Islet precursor cell (in vitro differentiated cells): ENCODE measurements at regions not wholly inside any gene's neighbourhood (a gene's known extent, or its start where the extent isn't known, plus 50 kb on each side); places are given as distances from the start of the nearest gene placed in this dataset.

Experiments used
- DNase-seq: peaks from one replicate; pipeline ENCODE4 v3.0.0-alpha.2; 2018

DNA sequence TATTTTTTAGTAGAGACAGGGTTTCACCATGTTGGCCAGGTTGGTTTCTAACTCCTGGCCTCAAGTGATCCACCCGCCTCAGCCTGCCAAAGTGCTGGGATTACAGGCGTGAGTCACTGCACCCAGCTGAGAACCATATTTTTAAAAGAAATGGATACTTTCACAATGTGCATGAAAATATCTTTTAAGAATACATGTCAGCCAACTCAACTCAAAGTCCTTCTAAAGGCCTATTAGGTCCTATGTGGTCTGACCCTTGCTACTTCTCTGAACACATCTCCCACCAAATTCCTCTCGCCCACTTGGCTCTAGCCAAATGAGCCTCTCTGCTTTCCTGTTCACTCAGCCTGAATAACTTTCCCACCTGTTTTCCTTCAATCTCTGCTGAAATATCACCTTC lies 119.6 kb downstream of the MTX2 start:
- DNase-seq, result no peak

DNA sequence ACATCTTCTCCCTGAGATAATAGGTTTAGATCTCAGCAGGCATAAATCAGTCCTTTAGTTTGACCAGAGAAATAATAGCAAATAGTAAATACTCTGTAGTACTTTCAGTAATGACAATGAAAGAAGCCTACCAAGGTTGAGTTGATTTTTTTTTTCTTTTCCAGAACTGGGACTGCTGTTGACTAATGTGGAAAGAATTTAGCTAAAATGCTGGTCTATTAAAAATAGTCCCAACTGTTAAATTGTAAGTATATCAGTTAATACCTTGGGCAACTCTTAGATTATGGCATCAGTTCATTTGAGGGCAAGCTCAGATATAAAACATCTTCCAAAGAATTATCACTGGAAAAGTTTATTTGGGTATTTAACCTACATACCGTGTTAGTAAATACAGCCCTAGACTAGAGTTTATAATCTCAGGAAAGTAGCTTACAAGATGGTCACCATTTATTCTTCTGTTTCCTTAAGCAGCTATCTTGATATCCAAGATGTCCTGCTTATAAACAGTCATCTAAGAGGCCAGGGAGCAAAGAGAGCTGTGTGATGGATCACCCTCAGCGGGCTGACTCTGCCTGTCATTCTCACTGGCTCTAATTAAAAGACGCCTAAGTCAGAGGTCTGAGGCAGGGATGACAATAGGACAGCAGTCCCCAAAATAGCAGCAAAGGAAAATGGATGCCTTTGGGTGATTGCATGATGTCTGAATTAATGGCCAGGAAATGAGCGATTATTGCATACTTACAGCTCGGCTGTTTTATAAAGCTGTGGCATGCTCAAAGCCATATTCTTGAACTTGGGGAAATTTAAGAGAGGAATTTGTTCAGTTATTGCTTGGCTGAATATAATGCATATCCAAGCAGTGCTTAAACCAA lies 121.3 kb downstream of the MTX2 start:
- DNase-seq, result no peak

DNA sequence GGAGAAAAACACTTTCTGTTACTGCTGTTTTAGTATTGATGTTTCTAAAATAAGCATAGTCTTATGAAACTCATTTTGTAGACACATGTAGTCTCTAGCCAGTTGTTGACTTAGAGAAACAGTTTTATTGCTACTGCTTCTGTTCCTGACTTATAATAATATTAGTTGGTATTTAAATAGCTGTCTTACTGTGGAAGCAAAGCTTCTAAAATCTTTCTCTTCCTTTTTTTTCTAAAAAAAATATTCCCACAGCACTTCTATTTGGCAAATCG lies 121.8 kb downstream of the MTX2 start:
- no peak for DNase-seq

DNA sequence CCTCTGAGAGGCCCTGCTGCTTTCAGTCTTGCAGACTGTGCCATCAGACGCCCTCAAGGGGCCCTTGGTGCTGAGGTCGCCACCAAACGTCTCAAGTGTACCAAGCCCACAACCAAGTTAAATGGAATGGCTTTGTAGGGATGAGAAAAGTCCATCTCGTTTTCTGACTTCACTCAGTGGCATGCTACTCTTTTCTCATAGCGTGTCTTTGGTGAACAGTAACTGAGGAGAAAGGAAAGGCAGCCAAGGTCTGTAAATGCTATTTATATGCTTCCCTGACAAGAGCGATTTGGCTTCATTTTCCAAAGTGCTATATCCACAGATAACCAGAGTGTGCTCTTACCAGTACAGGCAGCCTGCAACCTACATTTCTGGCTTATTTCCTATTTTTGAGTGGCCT lies 123.0 kb downstream of the MTX2 start:
- DNase-seq, result no peak

DNA sequence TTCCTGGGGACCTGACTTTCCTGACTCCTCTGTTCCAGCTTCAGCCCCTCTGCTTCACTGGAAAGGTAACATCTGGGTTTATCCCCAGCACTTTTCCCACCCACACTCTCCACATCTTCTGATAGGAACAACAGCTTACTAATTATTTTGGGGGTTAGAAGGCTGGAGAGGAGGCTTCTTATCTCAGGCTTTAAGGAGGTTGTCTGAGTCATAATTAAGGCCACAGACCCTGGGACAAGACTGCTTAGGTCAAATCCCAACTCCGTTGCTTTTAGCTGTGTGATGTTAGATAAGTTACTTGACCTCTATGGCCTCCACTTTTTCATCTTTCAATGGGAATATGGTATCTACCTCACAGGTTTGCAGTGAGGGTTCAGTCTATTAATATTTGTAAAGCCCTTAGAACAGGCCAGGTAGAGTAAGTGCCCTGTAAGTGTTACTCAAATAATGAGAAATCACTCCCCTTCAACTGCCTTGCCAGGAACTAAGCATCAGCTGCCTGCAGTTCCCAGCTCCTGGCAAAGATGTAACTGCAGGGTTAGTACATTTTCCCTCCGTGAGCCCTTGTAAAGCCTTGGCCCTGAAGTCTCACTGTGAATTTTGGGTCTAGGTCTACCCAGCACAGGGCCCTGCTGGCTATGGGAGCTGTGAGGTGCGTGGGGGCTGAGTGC lies 123.6 kb downstream of the MTX2 start:
- DNase-seq, result no peak

DNA sequence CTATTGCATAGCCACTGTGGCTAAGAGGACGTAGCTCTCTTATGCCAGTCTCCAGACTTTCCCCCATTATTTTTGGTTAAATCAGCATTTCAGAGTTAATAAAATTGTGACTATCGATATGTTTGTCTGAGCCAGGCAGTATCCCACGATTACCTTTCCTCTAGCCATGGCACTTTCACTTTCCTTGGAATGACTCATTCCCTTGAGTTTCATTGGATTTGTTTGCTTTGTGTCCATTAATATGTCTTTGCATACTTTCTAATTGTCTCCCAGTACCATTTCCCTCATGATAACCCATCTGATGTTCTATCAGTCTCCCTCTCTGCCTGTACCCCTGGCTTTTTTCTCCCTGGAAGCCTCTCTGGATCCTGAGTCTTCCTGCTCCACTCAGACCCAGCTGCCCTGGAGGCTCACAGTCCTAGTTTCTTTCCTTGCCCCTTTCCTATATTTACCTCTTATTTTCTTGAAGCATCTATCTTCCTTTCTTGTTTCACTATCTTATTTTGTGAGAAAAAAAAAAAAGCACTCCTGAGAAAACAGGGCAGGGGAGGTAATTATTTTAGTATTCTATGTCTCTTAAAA lies 126.1 kb downstream of the MTX2 start:
- DNase-seq, result no peak

DNA sequence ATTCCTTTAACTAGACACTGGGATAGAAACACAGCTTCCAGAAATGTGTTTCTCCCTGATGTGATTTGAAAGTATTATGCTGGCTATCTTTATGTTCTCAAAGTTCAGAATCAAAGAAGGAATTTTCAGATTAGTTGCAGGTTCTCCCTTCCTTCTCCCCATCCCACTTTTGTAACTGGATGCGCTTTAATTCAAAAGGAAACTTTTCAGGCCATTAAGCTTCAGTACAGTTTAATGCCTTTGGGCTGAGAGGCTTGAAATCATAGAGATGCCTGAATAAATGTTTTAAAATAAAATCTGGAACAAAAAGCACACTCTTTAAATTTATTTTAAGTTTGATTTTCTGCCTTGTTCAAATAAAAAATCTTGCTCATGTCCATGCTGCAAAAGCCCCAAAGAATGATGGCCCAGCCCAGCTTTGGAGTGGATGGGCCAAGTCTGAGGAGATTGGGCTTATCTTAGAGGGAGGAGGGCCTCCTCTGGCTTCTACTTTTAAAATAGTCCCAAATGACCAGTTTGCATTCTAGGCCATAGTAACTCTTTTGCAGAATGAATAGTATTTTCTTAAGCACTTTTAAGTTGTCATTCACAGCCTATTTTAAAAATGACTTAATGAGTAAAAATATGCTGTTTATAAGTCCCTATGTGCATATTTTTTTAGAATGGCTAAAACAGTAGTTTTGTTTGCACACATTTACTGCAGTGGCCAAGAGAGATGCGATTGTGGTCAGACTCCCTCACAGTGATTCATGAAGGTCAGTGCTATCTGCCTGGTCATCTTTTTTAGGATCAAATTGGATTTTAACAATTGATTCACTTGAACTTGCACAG lies 129.2 kb downstream of the MTX2 start:
- DNase-seq, result no peak

DNA sequence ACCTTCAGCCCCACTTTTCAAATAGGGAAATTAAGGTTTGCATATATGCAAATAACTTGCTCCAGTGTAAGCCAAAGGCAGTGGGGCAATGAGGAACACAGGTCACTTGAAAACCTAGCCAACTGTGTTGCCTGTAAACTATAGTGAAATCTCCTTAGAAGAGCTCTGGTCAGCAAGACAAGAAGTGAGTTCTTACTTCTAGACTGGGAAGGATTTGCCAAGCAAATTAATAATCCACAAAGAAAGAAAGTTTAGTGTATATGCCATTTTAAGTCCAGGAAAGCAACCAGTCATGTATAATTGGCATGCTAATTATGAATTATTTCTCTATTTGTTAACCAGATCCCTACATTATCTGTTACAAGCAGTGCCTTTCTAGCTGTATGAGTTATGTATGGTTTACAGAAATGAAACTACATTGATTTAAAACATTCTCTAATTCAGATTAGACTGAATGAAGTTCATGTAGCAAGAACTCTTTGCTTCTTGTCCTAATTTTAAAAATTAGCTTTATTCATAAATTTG lies 129.9 kb downstream of the MTX2 start:
- DNase-seq, result no peak

DNA sequence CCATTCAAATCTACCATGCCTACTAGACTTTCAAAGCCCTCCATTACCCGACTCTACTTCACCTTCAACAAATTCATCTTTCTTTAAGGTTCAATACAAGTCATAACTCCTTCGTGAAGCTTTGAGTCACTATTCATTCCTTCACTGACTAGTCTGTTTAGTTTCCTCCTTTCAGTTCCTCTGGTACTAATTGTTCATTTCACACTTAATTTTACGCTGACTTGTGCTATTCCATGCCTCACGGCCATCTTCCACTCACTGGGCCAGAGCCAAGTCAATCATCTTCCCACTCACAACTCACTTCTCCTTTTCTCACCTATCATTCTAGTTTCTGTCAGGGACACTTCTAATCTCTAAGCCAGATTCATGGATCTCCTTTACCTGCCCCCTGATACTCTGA lies 136.2 kb downstream of the MTX2 start:
- no peak for DNase-seq

DNA sequence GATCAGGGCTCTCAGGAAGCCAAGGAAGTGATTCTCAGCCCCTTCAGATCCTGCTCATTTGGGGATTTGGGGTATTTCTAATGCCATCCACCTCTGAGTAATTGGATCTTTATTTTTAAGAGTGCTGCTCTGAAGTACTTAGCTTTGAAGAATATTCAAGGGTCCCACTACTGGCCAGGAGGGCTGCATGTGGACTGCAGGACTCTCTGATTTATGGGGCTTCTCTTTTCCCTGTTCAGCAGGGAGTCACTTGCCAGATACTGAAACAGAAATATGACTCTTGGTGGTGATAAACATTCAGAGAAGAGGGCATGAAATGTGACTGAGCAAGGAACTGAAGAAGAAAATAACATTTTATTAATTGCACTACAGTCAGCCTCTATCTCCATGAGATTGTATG lies 138.5 kb downstream of the MTX2 start:
- DNase-seq, result no peak

DNA sequence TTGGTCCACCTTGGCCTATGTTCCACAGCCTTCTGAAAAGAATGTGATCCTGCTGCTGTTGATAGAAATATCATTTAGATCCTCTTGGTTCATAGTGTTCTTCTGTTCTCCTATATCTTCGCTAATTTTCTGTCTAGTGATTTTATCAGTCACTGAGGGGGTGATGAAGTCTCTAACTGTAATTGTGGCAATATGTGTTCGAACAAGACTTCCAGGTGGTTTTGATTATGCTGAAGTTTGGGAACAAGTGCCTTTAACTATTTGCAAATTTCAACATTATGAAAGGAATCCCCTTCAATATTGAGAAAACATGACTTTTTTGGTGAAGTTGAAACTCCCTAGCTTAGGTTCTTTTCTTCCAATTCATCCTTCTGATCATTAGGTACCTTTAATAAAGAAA lies 140.4 kb downstream of the MTX2 start:
- DNase-seq, result no peak

DNA sequence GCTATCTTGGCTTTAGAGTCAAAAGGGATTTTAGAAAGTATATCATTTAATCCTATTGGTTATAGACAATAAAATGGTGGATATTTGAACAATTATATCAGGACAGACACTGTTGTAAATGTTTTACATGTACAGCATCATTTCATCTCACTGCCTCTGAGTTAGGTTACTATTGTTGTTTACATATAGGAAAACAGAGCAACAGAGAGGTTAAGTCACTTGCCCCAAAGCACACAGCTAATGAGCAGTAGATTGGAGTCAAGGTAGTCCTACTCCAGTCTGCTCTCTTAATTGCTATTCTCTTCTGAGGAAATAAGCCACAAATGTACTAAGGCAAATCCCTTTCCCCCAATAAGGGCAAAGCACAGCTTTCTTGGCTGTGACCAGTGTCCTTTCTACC lies 142.9 kb downstream of the MTX2 start:
- no peak for DNase-seq

DNA sequence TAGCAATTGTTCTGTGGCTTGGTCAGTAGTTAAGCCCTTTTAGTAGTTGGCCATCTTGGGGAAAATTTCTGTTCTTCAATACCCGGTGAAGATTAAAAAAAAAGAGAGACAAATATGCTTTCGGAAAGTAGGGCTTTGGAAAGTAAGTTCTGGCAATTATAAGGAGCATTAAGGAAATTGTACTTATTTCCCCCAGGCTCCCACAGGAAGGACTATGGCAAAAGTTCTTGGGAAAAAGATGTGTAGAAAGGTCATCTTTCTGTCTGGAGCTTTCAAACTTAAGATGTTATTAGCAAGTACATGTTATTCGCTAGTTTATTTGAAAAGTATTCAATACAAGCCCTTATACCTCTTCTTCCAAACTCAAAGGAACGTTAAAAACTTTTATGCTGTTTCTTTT lies 144.5 kb downstream of the MTX2 start:
- DNase-seq, result no peak

DNA sequence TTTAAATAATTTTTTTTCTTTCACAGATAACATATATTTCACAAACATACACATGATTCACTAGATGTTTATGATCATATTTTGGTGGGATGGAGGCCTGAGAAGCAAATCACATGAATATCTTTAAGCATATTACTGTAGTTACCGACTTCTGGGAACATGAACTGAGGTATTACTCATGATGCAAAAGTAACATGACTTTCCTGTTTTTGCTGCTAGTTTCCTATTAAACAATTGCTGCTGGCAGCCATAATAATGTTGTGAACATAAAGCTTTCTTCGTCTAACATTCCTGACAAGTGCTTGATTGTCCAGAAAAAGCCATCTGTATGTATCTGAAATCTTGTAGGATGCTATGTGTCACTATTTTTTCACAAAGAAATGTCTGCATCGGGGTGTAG lies 145.4 kb downstream of the MTX2 start:
- no peak for DNase-seq

DNA sequence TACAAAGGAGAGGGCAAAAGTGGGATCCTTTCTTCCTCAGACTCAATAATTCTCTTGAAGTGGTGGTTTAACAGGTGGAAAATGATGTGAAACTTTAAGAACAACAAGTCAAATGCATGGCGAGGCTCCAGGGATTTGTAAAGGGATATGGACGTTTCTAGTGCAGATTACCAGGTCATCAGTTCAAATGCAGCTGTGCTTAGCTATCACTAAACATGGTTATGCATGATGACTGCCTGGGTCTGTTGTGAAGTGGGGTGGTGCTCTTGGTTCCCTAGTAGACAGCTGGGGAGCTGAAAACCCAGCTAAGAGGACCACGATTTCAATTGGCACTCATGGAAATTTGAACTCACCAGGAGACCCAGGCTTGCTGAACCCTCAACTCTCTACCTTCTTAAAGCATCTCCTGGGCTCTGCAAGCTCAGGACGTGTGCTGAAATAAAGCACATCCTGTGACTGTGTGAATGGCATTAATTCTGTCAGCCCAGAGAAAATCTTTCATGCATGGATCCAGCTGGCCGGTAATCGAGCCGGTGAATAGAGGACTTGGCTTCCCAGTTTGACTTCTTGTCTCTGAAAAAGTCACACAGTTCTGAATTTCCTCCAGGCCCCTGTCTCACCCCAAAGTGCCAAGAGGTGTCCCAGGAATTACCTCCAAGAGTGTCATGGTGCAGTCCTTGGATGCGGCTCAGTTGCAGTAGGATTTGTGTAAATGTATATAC lies 146.1 kb downstream of the MTX2 start:
- DNase-seq, result no peak

DNA sequence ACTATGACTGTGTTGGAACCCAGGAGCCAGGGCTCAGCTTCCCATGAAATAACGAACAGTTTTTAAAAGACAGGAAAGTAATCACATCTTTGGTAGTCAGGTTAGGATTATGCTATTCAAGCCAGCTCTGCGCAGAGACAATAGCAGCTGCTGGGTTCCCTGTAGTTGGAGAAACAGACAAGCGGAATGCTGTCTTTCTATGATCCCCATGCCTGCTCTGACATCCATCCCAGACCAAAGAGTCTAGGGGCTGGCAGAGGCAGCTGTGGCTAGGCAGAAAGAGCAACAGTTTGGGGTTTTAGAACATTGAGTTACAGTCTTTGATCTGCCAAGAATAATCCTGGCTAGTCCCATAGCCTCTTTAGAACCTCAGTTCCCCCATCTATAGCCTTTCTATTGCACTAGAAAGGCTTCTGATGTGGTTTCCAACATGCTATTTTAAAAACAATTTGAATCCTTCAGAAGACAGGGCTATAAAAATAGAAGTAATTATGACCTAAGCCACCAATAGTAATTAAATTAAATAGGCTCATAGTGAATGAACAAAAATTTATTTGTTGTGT lies 146.8 kb downstream of the MTX2 start:
- no peak for DNase-seq

DNA sequence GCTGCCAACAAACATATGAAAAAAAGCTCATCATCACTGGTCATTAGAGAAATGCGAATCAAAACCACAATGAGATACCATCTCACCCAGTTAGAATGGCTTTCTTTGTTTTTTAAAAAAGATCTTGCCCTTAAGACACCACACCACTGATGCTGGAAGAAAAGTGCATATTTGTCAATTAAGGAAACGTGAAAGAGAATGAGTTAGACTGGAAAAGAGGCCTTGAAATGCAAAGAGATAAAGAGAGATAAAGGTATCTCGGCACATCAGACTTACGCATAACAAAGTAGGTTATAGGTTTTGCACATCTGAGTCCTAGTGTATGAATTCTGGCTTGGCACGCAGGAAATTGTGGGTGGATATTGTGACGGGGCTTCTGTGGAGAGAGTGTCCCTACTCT lies 149.5 kb downstream of the MTX2 start:
- DNase-seq, result no peak

DNA sequence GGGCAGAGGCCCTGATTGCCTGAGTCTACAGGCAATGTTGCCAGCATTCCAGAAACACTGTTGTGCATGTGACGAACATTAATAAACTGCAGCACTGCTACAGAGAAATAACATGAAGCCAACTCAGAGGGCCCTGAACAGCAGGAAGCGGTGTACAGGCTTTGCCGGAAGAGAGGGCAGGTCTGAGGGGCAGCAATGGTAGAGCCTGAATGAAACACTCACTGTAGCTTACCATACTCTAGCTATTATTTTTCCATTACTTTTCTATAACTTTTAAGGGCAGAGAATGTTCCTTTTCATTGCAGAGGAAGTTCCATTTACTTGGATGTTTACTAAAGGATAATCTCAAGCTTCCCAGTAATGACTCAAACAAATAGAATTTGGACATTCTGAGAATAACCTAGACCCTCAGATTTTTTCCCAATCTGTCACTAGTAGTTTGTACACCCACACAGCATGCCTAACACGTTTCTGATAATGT lies 150.4 kb downstream of the MTX2 start:
- DNase-seq, result no peak

DNA sequence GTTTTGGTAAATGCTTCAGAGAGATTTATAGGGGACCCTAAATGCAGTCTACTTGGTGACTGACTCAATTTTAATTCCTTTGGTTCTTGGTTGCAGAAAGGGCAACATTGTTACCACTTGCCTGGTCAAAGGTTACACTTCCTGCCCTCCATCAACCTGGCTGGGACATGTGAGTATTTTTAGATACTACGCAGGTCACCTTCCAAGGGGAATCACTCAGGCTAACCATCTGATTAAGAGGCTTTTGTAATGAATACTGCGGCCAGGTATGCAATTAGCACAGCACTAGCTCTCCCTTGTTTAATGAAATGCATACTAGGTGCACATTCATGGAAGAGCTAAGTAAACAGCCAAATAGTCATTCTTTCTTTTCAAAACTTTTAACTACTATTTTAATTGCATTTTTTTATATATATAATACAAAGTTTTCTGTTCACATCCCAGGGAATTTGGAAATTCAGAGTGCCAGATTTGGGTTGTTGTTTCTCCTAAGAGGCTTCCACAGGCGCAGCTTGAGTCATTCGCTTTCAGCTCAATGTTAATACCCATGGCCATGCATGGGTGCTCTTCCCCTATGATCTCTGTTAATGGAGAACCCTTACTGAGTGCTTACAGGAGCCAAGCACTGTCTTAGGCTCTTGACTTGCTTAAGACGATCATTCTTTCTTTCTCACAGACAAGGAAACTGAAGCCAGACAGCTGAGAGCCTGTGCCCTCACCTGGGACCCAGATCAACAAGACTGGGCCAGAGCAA lies 152.2 kb downstream of the MTX2 start:
- DNase-seq, result no peak

DNA sequence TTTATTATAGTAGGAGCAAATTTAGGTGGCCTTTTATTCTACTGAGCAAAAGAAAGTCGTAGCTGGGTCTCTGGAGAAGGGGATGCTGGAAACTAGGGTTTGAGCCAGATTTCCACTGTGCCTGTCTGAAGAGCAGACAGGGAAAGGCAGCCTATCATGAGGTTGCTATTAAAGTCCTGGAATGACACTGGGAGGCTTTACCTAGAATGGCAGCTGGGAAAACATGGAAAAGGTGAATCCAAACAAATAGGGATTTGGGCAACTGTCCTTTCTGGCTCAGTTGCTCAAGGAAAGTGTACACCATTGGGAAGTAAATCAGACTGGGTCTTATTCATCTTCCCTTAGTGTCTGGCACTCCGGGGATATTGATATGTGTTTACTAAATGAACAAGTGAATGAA lies 154.6 kb downstream of the MTX2 start:
- DNase-seq, result no peak

DNA sequence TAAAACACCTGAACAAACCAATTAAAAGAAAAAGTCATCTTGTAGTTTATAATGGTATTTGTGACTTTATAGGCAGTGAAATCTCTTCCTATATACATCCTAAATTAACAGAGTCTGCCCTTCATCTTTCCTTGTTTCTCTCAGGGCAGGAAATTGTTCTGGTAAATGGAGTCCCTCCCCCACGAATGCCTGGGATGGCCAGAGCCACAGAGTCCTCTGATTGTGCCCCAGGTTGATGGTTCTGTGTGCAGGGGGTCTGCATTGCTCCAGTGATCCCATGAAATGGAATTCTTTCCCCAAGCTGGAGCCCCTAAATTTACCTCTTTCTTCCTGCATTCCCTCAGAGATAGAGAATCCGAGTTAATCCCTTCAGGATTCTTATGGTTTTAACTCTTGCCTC lies 155.5 kb downstream of the MTX2 start:
- DNase-seq, result no peak
